WTC11 (cell line): ENCODE measurements at regions not wholly inside any gene's neighbourhood (a gene's known extent, or its start where the extent isn't known, plus 50 kb on each side); places are given as distances from the start of the nearest gene placed in this dataset.

Experiments used
- ATAC-seq: fragments of 200-7000 bp; cut with Tn5 transposase; 2 replicates; pipeline ENCODE4 v1.10.0; 2021; ENCODE audit warnings: mild to moderate bottlenecking, moderate library complexity
- CTCF ChIA-PET: fragments of 300-600 bp; sonication (Branson Sonifier 250); formaldehyde crosslinking; loops from one replicate; lab custom pipeline; 2021; ENCODE audit warnings: antibody characterized with exemption; lab: Charles Lee
- POLR2A ChIA-PET: fragments of 350-600 bp; sonication (Branson Sonifier 250); formaldehyde crosslinking; loops from one replicate; lab custom pipeline; 2021; ENCODE audit warnings: antibody characterized with exemption; lab: Charles Lee
- DNase-seq: peaks from one replicate; pipeline ENCODE4 v3.0.0; 2021; ENCODE audit warnings: low spot score
- H3K27ac Mint-ChIP-seq: 2 replicates; pipeline ENCODE4 v1.8.0; 2021; ENCODE audit warnings: mixed read lengths
- H3K27me3 Mint-ChIP-seq: 2 replicates; pipeline ENCODE4 v1.8.0; 2021; ENCODE audit warnings: low read depth, mild to moderate bottlenecking, moderate library complexity, mixed read lengths
- H3K36me3 Mint-ChIP-seq: 2 replicates; pipeline ENCODE4 v1.8.0; 2021; ENCODE audit warnings: mixed read lengths
- H3K4me1 Mint-ChIP-seq: 2 replicates; pipeline ENCODE4 v1.8.0; 2022; ENCODE audit warnings: mixed read lengths
- H3K4me3 Mint-ChIP-seq: 2 replicates; pipeline ENCODE4 v1.8.0; 2021; ENCODE audit warnings: mild to moderate bottlenecking, moderate library complexity, mixed read lengths
- H3K9me3 Mint-ChIP-seq: 2 replicates; pipeline ENCODE4 v1.8.0; 2021; ENCODE audit warnings: mixed read lengths
- ARID4B ChIP-seq: sonication (generic); formaldehyde crosslinking; IDR thresholded peaks from 2 replicates; pipeline ENCODE4 v1.8.0; 2023; ENCODE audit warnings: missing genetic modification reagents, mild to moderate bottlenecking, borderline replicate concordance
- CDX4 ChIP-seq: fragments of 250-450 bp; sonication (Bioruptor Pico); IDR thresholded peaks from 2 replicates; pipeline ENCODE4 v1.9.0; 2021; ENCODE audit warnings: moderate library complexity, mild to moderate bottlenecking, inconsistent platforms, borderline replicate concordance
- ELF4 ChIP-seq: sonication (generic); formaldehyde crosslinking; IDR thresholded peaks from 2 replicates; pipeline ENCODE4 v1.8.1; 2022; ENCODE audit warnings: low read depth, mild to moderate bottlenecking, moderate library complexity, missing genetic modification reagents
- FOXJ3 ChIP-seq: sonication (generic); formaldehyde crosslinking; IDR thresholded peaks from 2 replicates; pipeline ENCODE4 v1.9.0; 2021; ENCODE audit warnings: missing genetic modification reagents, mild to moderate bottlenecking, borderline replicate concordance
- FOXK1 ChIP-seq: sonication (generic); formaldehyde crosslinking; IDR thresholded peaks from 2 replicates; pipeline ENCODE4 v1.8.0; 2022; ENCODE audit warnings: mild to moderate bottlenecking, moderate library complexity, missing genetic modification reagents
- GTF2I ChIP-seq: fragments of 250-450 bp; sonication (Bioruptor Pico); conservative IDR thresholded peaks from 2 replicates; pipeline ENCODE4 v1.4.0; 2021; ENCODE audit warnings: mild to moderate bottlenecking
- PRDM15 ChIP-seq: sonication (generic); formaldehyde crosslinking; IDR thresholded peaks from 2 replicates; pipeline ENCODE4 v1.8.0; 2022; ENCODE audit warnings: missing genetic modification reagents
- PREB ChIP-seq: sonication (generic); formaldehyde crosslinking; IDR thresholded peaks from 2 replicates; pipeline ENCODE4 v1.8.1; 2022; ENCODE audit warnings: mild to moderate bottlenecking, missing genetic modification reagents, moderate library complexity, borderline replicate concordance
- SMAD3 ChIP-seq: sonication (generic); formaldehyde crosslinking; IDR thresholded peaks from 2 replicates; pipeline ENCODE4 v1.8.0; 2022; ENCODE audit warnings: missing genetic modification reagents, mild to moderate bottlenecking, borderline replicate concordance
- TEAD4 ChIP-seq: sonication (generic); formaldehyde crosslinking; IDR thresholded peaks from 2 replicates; pipeline ENCODE4 v1.8.0; 2022; ENCODE audit warnings: mild to moderate bottlenecking, missing genetic modification reagents
- ZMAT4 ChIP-seq: fragments of 250-450 bp; sonication (Bioruptor Pico); IDR thresholded peaks from 2 replicates; pipeline ENCODE4 v1.9.0; 2021; ENCODE audit warnings: mild to moderate bottlenecking
- ZNF396 ChIP-seq: fragments of 250-450 bp; sonication (Bioruptor Pico); IDR thresholded peaks from 2 replicates; pipeline ENCODE4 v1.8.0; 2021; ENCODE audit warnings: mild to moderate bottlenecking, moderate library complexity, borderline replicate concordance
- ZNF416 ChIP-seq: fragments of 250-450 bp; sonication (Bioruptor Pico); IDR thresholded peaks from 2 replicates; pipeline ENCODE4 v1.9.0; 2021; ENCODE audit warnings: mild to moderate bottlenecking, inconsistent platforms
- ZNF512 ChIP-seq: sonication (generic); formaldehyde crosslinking; IDR thresholded peaks from 2 replicates; pipeline ENCODE4 v1.8.1; 2022; ENCODE audit warnings: missing genetic modification reagents, borderline replicate concordance

- TF ChIP-seq ARID4B (CRISPR knock-in tag): no peak
- no peak for TF ChIP-seq GTF2I (CRISPR knock-in tag)
- TF ChIP-seq SMAD3 (CRISPR knock-in tag): no peak
- TF ChIP-seq TEAD4: no peak
Measured at GRCh38 chr7:12131122-12131521, 80.0 kb upstream of the TMEM106B start (continued).

GRCh38 chr7:12133865-12134264 is 77.2 kb upstream of the TMEM106B start:
- no peak for DNase-seq
- Mint-ChIP-seq H3K9me3 (peaks cover 11% of the 10 kb centered on the region), H3K27ac (no peak overlapping the region), H3K4me3 (no peak overlapping the region), H3K36me3 (no peaks in the 10 kb centered on the region), H3K4me1 (no peaks in the 10 kb centered on the region), H3K27me3 (no peaks in the 10 kb centered on the region)
- POLR2A ChIA-PET: no interaction called here
- CTCF ChIA-PET: no interaction called here
- TF ChIP-seq ZNF512 (CRISPR knock-in tag) (no peak), ZNF396 (no peak), PREB (no peak), FOXJ3 (CRISPR knock-in tag) (no peak), PRDM15 (no peak), FOXK1 (CRISPR knock-in tag) (no peak), CDX4 (CRISPR knock-in tag) (no peak), ZNF416 (CRISPR knock-in tag) (no peak), ZMAT4 (CRISPR knock-in tag) (no peak), ELF4 (CRISPR knock-in tag) (no peak)
- ATAC-seq: no peak
